B cell (primary cell): ENCODE measurements at regions not wholly inside any gene's neighbourhood (a gene's known extent, or its start where the extent isn't known, plus 50 kb on each side); places are given as distances from the start of the nearest gene placed in this dataset.

Experiments used
- ATAC-seq: fragments of 200-7000 bp; cut with Tn5 transposase; one replicate; pipeline ENCODE4 v1.10.0; 2021; ENCODE audit warnings: low read depth, mild to moderate bottlenecking, moderate number of reproducible peaks, moderate library complexity
- CTCF ChIA-PET: fragments of 350-600 bp; sonication (Branson Sonifier 250); formaldehyde crosslinking; loops from one replicate; lab custom pipeline; 2021; ENCODE audit warnings: antibody characterized with exemption, inconsistent platforms; lab: Charles Lee
- POLR2A ChIA-PET: fragments of 350-600 bp; sonication (Branson Sonifier 250); formaldehyde crosslinking; loops from one replicate; lab custom pipeline; 2021; ENCODE audit warnings: antibody characterized with exemption; lab: Charles Lee
- DNase-seq: peaks from one replicate; pipeline ENCODE4 v3.0.0; 2013
- H2AFZ ChIP-seq: 2 replicates; pipeline ENCODE4 v1.6.1; 2012; ENCODE audit warnings: mild to moderate bottlenecking, low read depth, low read length; ENCODE audit not compliant: insufficient read depth, poor library complexity, severe bottlenecking
- H3K27ac ChIP-seq, 2 donors: 1 replicate in 1 of 2; 2 replicates in 1 of 2; pipeline ENCODE4 v1.5.1; 2012 to 2013; ENCODE audit warnings: low read length in 2 of 2, mild to moderate bottlenecking in 2 of 2, moderate library complexity in 1 of 2
- H3K27me3 ChIP-seq, 4 experiments: fragments of 200-600 bp in 1 of 4; sonication (generic) in 1 of 4; replicated peaks in 1 of 4; 1 replicate in 2 of 4; 2 replicates in 2 of 4; pipeline versions ENCODE4 v1.6.1 to v1.7.0; 2013 to 2016; ENCODE audit warnings: low read length in 3 of 4, mild to moderate bottlenecking in 2 of 4, mixed read lengths in 1 of 4, moderate library complexity in 1 of 4; ENCODE audit not compliant: insufficient read depth in 4 of 4, control insufficient read depth in 3 of 4; ENCODE audit errors: control extremely low read depth in 1 of 4
- H3K36me3 ChIP-seq, 2 experiments: replicated peaks in 1 of 2; 1 replicate in 1 of 2; 2 replicates in 1 of 2; pipeline versions ENCODE4 v1.6.1 to v1.7.1; 2013; ENCODE audit warnings: low read length in 1 of 2; ENCODE audit not compliant: insufficient read depth in 2 of 2, control insufficient read depth in 1 of 2; ENCODE audit errors: control extremely low read depth in 1 of 2, extremely low read depth in 1 of 2
- H3K4me1 ChIP-seq, 2 donors: fragments of 200-600 bp in 1 of 2; sonication (generic) in 1 of 2; 1 replicate in 1 of 2; 2 replicates in 1 of 2; pipeline versions ENCODE4 v1.5.1 to v1.6.1; 2013 to 2017; ENCODE audit warnings: low read length in 2 of 2; ENCODE audit not compliant: control insufficient read depth in 2 of 2, insufficient read depth in 2 of 2
- H3K4me2 ChIP-seq: replicated peaks from 2 replicates; pipeline ENCODE3; 2012; ENCODE audit warnings: mild to moderate bottlenecking, low read depth, low read length; ENCODE audit not compliant: poor library complexity, severe bottlenecking
- H3K4me3 ChIP-seq, 5 experiments: fragments of 200-600 bp in 1 of 5; sonication (generic) in 1 of 5; 1 replicate in 3 of 5; 2 replicates in 2 of 5; pipeline versions ENCODE4 v1.5.1 to v1.7.0; 2011 to 2016; ENCODE audit warnings: low read length in 4 of 5, mild to moderate bottlenecking in 4 of 5, low read depth in 2 of 5, control low read depth in 1 of 5, moderate library complexity in 1 of 5; ENCODE audit not compliant: insufficient read depth in 1 of 5; ENCODE audit errors: control extremely low read depth in 1 of 5, extremely low read depth in 1 of 5
- H3K79me2 ChIP-seq: fragments of 200-600 bp; sonication (generic); one replicate; pipeline ENCODE4 v1.6.0; 2016; ENCODE audit warnings: low read length; ENCODE audit not compliant: control insufficient read depth, insufficient read depth
- H3K9ac ChIP-seq: fragments of 200-600 bp; sonication (generic); 2 replicates; pipeline ENCODE4 v1.6.1; 2017; ENCODE audit warnings: mild to moderate bottlenecking, low read length, moderate library complexity
- H3K9me3 ChIP-seq, 3 donors: one replicate each; pipeline versions ENCODE4 v1.6.1 to v1.7.1; 2013; ENCODE audit warnings: low read length in 2 of 3; ENCODE audit not compliant: control insufficient read depth in 2 of 3, insufficient read depth in 1 of 3; ENCODE audit errors: control extremely low read depth in 1 of 3
- H4K20me1 ChIP-seq: 2 replicates; pipeline ENCODE4 v1.6.0; 2012; ENCODE audit warnings: mild to moderate bottlenecking, low read length; ENCODE audit not compliant: insufficient read depth, control insufficient read depth, poor library complexity, severe bottlenecking
- H3K27ac Mint-ChIP-seq: one replicate; pipeline ENCODE4 v1.8.0; 2021; ENCODE audit warnings: mixed read lengths
- H3K27me3 Mint-ChIP-seq: one replicate; pipeline ENCODE4 v1.8.0; 2021; ENCODE audit warnings: mixed read lengths
- H3K4me1 Mint-ChIP-seq: one replicate; pipeline ENCODE4 v1.8.0; 2021; ENCODE audit warnings: mixed read lengths
- H3K4me3 Mint-ChIP-seq: one replicate; pipeline ENCODE4 v1.8.0; 2021; ENCODE audit warnings: mixed read lengths
- H3K9me3 Mint-ChIP-seq: one replicate; pipeline ENCODE4 v1.8.0; 2022; ENCODE audit warnings: mixed read lengths; ENCODE audit not compliant: insufficient read depth
- CTCF ChIP-seq: fragments of 200-600 bp; IDR thresholded peaks from one replicate; pipeline ENCODE4 v1.8.0; 2022; ENCODE audit warnings: antibody characterized with exemption, mild to moderate bottlenecking
- EZH2 ChIP-seq: IDR thresholded peaks from 2 replicates; pipeline ENCODE4 v1.6.1; 2012; ENCODE audit warnings: borderline replicate concordance, low read depth, mild to moderate bottlenecking, moderate library complexity, low read length; ENCODE audit not compliant: insufficient read depth, poor library complexity, severe bottlenecking
- WGBS: methylation state at CpG from one replicate; pipeline ENCODE4 v1.1.5; 2013; ENCODE audit warnings: missing lambda C conversion rate; ENCODE audit not compliant: insufficient coverage; 5-methylcytosine and 5-hydroxymethylcytosine counted together
- intact Hi-C: fragments of 100-400 bp; cut with micrococcal nuclease; formaldehyde crosslinking; loops from one replicate; pipeline ENCODE4 v1.10.0; 2022

GRCh38 chr3:144181062-144181461 lies 209.4 kb downstream of the DIPK2A start:
- peaks cover 2% of the 10 kb centered on the region for H3K9me3 Mint-ChIP-seq

GRCh38 chr3:144182501-144182900 lies 210.9 kb downstream of the DIPK2A start:
- Mint-ChIP-seq H3K27me3 (no peaks in the 10 kb centered on the region), H3K9me3 (peaks cover 3% of the 10 kb centered on the region), H3K4me3 (no peak overlapping the region), H3K27ac (no peak overlapping the region), H3K4me1 (no peaks in the 10 kb centered on the region)
- H3K79me2 ChIP-seq, result no peaks in the 10 kb centered on the region
- no peak overlapping the region for H2AFZ ChIP-seq
- POLR2A ChIA-PET, result no interaction called here
- H3K4me2 ChIP-seq, result no peak overlapping the region
- H3K9ac ChIP-seq, result no peak overlapping the region
- no CpG with 5 or more reads among the region's 1 CpG for WGBS
- no peaks in the 10 kb centered on the region for H4K20me1 ChIP-seq
- H3K4me3 ChIP-seq, result no peak overlapping the region
- no peaks in the 10 kb centered on the region for H3K27me3 ChIP-seq
- no peak overlapping the region for H3K27ac ChIP-seq
- no peaks in the 10 kb centered on the region for H3K4me1 ChIP-seq
- ATAC-seq, result no peak
- H3K36me3 ChIP-seq, result no peaks in the 10 kb centered on the region
- no peak for DNase-seq
- TF ChIP-seq CTCF (no peak), EZH2 (no peak)
- CTCF ChIA-PET, result no interaction called here
- H3K9me3 ChIP-seq, result no peaks in the 10 kb centered on the region
- intact Hi-C loops, result no loop called here

More at GRCh38 chr3:144181062-144181461, 209.4 kb downstream of the DIPK2A start:
- Histone ChIP-seq H3K4me1 (no peaks in the 10 kb centered on the region), H3K27ac (no peak overlapping the region), H3K4me3 (no peak overlapping the region), H3K9me3 (no peaks in the 10 kb centered on the region), H3K36me3 (no peaks in the 10 kb centered on the region), H4K20me1 (no peaks in the 10 kb centered on the region), H3K79me2 (no peaks in the 10 kb centered on the region), H3K4me2 (no peak overlapping the region), H3K27me3 (no peaks in the 10 kb centered on the region), H2AFZ (no peak overlapping the region), H3K9ac (no peak overlapping the region)
- ChIA-PET CTCF (no interaction called here), POLR2A (no interaction called here)
- TF ChIP-seq EZH2 (no peak), CTCF (no peak)
- Mint-ChIP-seq H3K4me3 (no peak overlapping the region), H3K4me1 (no peaks in the 10 kb centered on the region), H3K27ac (no peak overlapping the region), H3K27me3 (no peaks in the 10 kb centered on the region)
- no peak for DNase-seq
- WGBS, result no CpG with 5 or more reads among the region's 2 CpGs
- intact Hi-C loops, result no loop called here
- ATAC-seq, result no peak
